Gastrocnemius medialis (tissue), 4 donors: ENCODE measurements at regions not wholly inside any gene's neighbourhood (a gene's known extent, or its start where the extent isn't known, plus 50 kb on each side); places are given as distances from the start of the nearest gene placed in this dataset.
"Not testable (repeated sequence)": the region's sequence is repeated elsewhere in the genome, so short reads cannot be mapped to it uniquely, and the experiment has no call there.

Source experiments
- ATAC-seq, 2 donors: fragments of 150-250 bp; one replicate each; pipeline ENCODE4 v1.9.1; 2016
- DNase-seq, 2 donors: peaks; one replicate each; pipeline ENCODE4 v3.0.0-alpha.2; 2019
- H3K27ac ChIP-seq, 4 donors: fragments of 200-600 bp; sonication (generic); 1 replicate in 1 of 4; 2 replicates in 3 of 4; pipeline ENCODE4 v1.5.1; 2016 to 2018; ENCODE audit warnings: mild to moderate bottlenecking in 2 of 4, moderate library complexity in 1 of 4
- H3K27me3 ChIP-seq, 3 donors: fragments of 200-600 bp; sonication (generic) in 2 of 3; 1 replicate in 1 of 3; 2 replicates in 2 of 3; pipeline versions ENCODE4 v1.5.1 to v1.6.0; 2016 to 2019; ENCODE audit warnings: mild to moderate bottlenecking in 1 of 3, moderate library complexity in 1 of 3
- H3K36me3 ChIP-seq, 2 donors: fragments of 200-600 bp; sonication (generic) in 1 of 2; one replicate each; pipeline ENCODE4 v1.5.1; 2017 to 2018
- H3K4me1 ChIP-seq, 2 donors: fragments of 200-600 bp; sonication (generic) in 1 of 2; one replicate each; pipeline ENCODE4 v1.5.1; 2016 to 2017; ENCODE audit warnings: mild to moderate bottlenecking in 2 of 2
- H3K4me3 ChIP-seq, 4 donors: fragments of 200-600 bp; sonication (generic) in 3 of 4; 1 replicate in 1 of 4; 2 replicates in 3 of 4; pipeline ENCODE4 v1.5.1; 2016 to 2019; ENCODE audit warnings: mild to moderate bottlenecking in 2 of 4
- H3K9me3 ChIP-seq, 3 donors: fragments of 200-600 bp; sonication (generic) in 2 of 3; 1 replicate in 1 of 3; 2 replicates in 2 of 3; pipeline ENCODE4 v1.5.1; 2016 to 2019
- POLR2A ChIP-seq, 2 donors: fragments of 450-650 bp; IDR thresholded peaks; one replicate each; pipeline ENCODE4 v1.6.1; 2017; ENCODE audit warnings: antibody characterized with exemption in 2 of 2, mild to moderate bottlenecking in 2 of 2, moderate library complexity in 2 of 2
- in situ Hi-C, 4 donors: fragments of 200-750 bp; cut with MboI; loops; one replicate each; pipeline versions ENCODE4 v1.15.0 to v1.8.0; 2017; ENCODE audit warnings: low sequenced_read_pairs in 4 of 4
- intact Hi-C: fragments of 100-400 bp; cut with DNase I; formaldehyde crosslinking; loops from one replicate; pipeline ENCODE4 v1.15.1; 2023; ENCODE audit warnings: low total_unique reads
- TF ChIP-seq, protein P1 (sequence below), 5 experiments: fragments of 450-650 bp in 3 of 5; fragments of 200-600 bp in 2 of 5; sonication (generic) in 2 of 5; IDR thresholded peaks in 4 of 5; conservative IDR thresholded peaks in 1 of 5; 1 replicate in 4 of 5; 2 replicates in 1 of 5; pipeline ENCODE4 v1.5.1; 2016 to 2019; ENCODE audit warnings: antibody characterized with exemption in 5 of 5, mild to moderate bottlenecking in 3 of 5, moderate library complexity in 3 of 5

DNA sequence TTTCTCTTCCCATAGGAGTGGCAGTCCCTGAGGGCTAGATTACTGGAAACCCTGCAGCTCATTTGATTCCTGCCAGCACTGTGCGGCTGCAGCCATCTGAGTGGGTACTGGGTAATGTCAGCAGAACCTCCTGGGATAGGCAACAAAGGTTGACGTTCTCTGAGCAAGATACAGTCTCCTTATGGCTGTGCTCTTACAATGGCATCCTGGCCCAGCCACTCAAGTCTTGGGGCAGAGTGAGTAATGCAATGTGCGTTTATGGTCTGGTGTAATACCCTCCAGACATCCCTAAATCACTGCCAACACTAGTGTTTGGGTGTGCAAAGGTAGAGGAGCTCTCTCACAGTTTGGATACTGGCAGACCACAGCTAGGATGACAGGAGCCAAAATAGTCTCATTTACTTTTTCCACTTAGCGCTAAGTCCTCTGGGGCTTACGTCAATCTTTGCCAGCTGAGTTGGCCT lies 775.8 kb downstream of the ZNF385D start:
- no peaks in the 10 kb centered on the region for H3K36me3 ChIP-seq
- H3K4me1 ChIP-seq, result peaks cover 0 to 8% of the 10 kb centered on the region in 2 donors
- no peak overlapping the region for H3K27ac ChIP-seq
- H3K27me3 ChIP-seq, result no peaks in the 10 kb centered on the region
- in situ Hi-C loops (no loop called here), intact Hi-C loops (no loop called here)
- H3K9me3 ChIP-seq, result no peaks in the 10 kb centered on the region
- ATAC-seq (no peak), DNase-seq (no peak)
- no peak overlapping the region for H3K4me3 ChIP-seq
- TF ChIP-seq, protein P1, sequence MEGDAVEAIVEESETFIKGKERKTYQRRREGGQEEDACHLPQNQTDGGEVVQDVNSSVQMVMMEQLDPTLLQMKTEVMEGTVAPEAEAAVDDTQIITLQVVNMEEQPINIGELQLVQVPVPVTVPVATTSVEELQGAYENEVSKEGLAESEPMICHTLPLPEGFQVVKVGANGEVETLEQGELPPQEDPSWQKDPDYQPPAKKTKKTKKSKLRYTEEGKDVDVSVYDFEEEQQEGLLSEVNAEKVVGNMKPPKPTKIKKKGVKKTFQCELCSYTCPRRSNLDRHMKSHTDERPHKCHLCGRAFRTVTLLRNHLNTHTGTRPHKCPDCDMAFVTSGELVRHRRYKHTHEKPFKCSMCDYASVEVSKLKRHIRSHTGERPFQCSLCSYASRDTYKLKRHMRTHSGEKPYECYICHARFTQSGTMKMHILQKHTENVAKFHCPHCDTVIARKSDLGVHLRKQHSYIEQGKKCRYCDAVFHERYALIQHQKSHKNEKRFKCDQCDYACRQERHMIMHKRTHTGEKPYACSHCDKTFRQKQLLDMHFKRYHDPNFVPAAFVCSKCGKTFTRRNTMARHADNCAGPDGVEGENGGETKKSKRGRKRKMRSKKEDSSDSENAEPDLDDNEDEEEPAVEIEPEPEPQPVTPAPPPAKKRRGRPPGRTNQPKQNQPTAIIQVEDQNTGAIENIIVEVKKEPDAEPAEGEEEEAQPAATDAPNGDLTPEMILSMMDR (IDR thresholded peaks at IDR 0.05 in 4 of 5, conservative IDR thresholded peaks at IDR 0.05 in 1 of 5), result no peak

DNA sequence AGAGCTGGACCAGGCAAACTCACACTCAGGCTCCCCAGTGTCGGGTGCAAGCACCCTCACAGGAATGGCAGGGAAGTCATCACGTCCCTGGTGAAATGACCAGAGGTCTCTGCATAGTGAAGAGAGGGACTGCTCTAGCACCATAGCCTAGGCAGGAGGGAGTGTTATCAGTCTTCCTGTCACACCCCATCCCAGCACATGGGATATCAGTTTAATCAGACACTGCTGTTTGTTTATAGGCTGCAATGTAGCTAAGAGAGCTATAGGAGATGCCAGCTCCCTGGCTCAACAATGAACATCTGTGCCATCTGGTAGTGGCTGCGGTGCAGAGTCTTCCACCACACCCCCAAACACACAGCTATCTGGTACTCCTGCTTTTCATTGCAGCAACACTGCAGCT lies 776.6 kb downstream of the ZNF385D start:
- ATAC-seq (no peak), DNase-seq (no peak)
- in situ Hi-C loops, result no loop called here
- intact Hi-C loops, result no loop called here
- H3K4me3 ChIP-seq, result no peak overlapping the region
- no peaks in the 10 kb centered on the region for H3K27me3 ChIP-seq
- no peaks in the 10 kb centered on the region for H3K36me3 ChIP-seq
- no peaks in the 10 kb centered on the region for H3K9me3 ChIP-seq
- no peak overlapping the region for H3K27ac ChIP-seq
- no peak for TF ChIP-seq POLR2A (IDR thresholded peaks at IDR 0.05)
- TF ChIP-seq, protein P1 (IDR thresholded peaks at IDR 0.05 in 4 of 5, conservative IDR thresholded peaks at IDR 0.05 in 1 of 5), result no peak
- H3K4me1 ChIP-seq, result peaks cover 0 to 8% of the 10 kb centered on the region in 2 donors

DNA sequence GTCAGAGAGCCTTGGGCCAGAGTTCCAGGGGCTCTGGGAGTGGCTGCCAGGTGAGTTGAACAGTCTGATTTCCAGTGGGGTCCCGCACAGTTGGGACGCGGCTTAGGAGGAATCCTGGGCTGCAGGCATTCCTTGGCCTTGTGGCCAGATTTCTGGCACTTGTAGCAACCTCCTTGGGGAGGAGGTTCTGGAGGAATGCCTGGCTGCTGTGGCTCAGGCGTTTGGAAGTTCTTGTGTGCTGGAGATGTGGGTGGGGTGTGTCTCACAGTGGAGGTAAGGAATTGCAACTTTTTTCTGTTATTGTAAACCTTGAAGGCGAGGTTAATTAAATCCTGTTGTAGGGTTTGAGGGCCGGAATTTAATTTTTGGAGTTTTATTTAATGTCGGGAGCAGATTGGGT lies 780.2 kb downstream of the ZNF385D start:
- ATAC-seq, H3K9me3 ChIP-seq, H3K27ac ChIP-seq, H3K4me3 ChIP-seq, H3K27me3 ChIP-seq, H3K36me3 ChIP-seq, H3K4me1 ChIP-seq, in situ Hi-C loops, intact Hi-C loops, DNase-seq: not testable (repeated sequence)

DNA sequence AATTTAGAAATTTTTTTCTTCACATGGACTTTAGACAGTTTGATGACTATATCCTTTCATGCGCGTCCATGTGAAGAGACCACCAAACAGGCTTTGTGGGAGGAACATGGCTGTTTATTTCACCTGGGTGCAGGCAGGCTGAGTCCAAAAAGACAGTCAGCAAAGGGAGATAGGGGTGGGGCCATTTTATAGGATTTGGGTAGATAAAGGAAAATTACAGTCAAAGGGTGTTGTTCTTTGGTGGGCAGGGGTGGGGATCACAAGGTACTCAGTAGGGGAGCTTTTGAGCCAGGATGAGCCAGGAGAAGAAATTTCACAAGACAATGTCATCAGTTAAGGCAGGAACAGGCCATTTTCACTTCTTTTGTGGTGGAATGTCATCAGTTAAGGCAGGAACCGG lies 781.5 kb upstream of the SGO1 start:
- H3K27me3 ChIP-seq, H3K27ac ChIP-seq, intact Hi-C loops, H3K4me3 ChIP-seq, H3K9me3 ChIP-seq, H3K4me1 ChIP-seq, H3K36me3 ChIP-seq, in situ Hi-C loops, ATAC-seq, DNase-seq: not testable (repeated sequence)

- H3K27ac ChIP-seq, result no peak overlapping the region
- no peaks in the 10 kb centered on the region for H3K27me3 ChIP-seq
- H3K4me1 ChIP-seq, result no peaks in the 10 kb centered on the region
- in situ Hi-C loops, result no loop called here
- DNase-seq (no peak), ATAC-seq (no peak)
- H3K36me3 ChIP-seq, result no peaks in the 10 kb centered on the region
- no peaks in the 10 kb centered on the region for H3K9me3 ChIP-seq
- intact Hi-C loops, result no loop called here
- H3K4me3 ChIP-seq, result no peak overlapping the region
- TF ChIP-seq, protein P1 (IDR thresholded peaks at IDR 0.05 in 4 of 5, conservative IDR thresholded peaks at IDR 0.05 in 1 of 5), result no peak
- TF ChIP-seq POLR2A (IDR thresholded peaks at IDR 0.05), result no peak
These were observed 772.2 kb upstream of the SGO1 start for GRCh38 chr3:20958161-20958560.

- TF ChIP-seq, protein P1 (IDR thresholded peaks at IDR 0.05 in 4 of 5, conservative IDR thresholded peaks at IDR 0.05 in 1 of 5), result no peak
- TF ChIP-seq POLR2A (IDR thresholded peaks at IDR 0.05), result no peak
- H3K4me1 ChIP-seq, result no peaks in the 10 kb centered on the region
- no peaks in the 10 kb centered on the region for H3K27me3 ChIP-seq
- H3K9me3 ChIP-seq, result no peaks in the 10 kb centered on the region
- DNase-seq (no peak), ATAC-seq (no peak)
- intact Hi-C loops, result no loop called here
- H3K27ac ChIP-seq, result no peak overlapping the region
- no peaks in the 10 kb centered on the region for H3K36me3 ChIP-seq
- no peak overlapping the region for H3K4me3 ChIP-seq
- in situ Hi-C loops, result no loop called here
These were observed 759.9 kb upstream of the SGO1 start for GRCh38 chr3:20945892-20946291.
